Fibroblast of pulmonary artery (primary cell): ENCODE measurements at regions not wholly inside any gene's neighbourhood (a gene's known extent, or its start where the extent isn't known, plus 50 kb on each side); places are given as distances from the start of the nearest gene placed in this dataset.

Source experiments
- DNase-seq: peaks from one replicate; pipeline ENCODE4 v3.0.0-alpha.2; 2010; ENCODE audit warnings: low read depth
- H3K4me3 ChIP-seq: replicated peaks from 2 replicates; pipeline ENCODE4 v1.5.1; 2011; ENCODE audit warnings: low read depth, mild to moderate bottlenecking, control low read depth, low read length, moderate library complexity
- CTCF ChIP-seq: IDR thresholded peaks from 2 replicates; pipeline ENCODE4 v1.5.1; 2011; ENCODE audit warnings: mild to moderate bottlenecking, control low read depth, low read length, inconsistent platforms; ENCODE audit errors: missing control alignments

GRCh38 chr6:54772610-54773009 lies 74.0 kb upstream of the FAM83B start:
- H3K4me3 ChIP-seq = no peak overlapping the region
- TF ChIP-seq CTCF = no peak
- no peak for DNase-seq

- H3K4me3 ChIP-seq = no peak overlapping the region
- TF ChIP-seq CTCF = no peak
- peak; percentile 9 for DNase-seq
Measured at GRCh38 chr6:54775576-54775975, 71.0 kb upstream of the FAM83B start.

DNA sequence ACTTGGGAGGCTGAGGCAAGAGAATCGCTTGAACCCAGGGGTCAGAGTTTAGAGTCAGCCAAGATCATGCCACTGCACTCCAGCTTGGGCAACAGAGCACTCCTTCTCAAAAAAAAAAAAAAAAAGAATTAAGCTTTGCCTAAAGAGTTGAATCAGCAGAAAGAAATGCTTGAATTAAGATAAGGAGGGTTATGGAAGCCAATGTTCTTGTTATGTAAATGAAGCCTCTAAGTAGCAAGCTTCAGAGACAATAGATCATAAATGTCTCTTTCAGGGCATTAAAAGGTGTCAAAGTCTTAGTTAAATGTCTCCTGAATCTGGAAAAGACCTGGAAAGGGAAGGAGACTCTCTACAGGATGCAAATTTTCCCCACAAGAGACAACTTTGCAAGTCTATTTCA lies 69.7 kb upstream of the FAM83B start:
- TF ChIP-seq CTCF = no peak
- DNase-seq = no peak
- H3K4me3 ChIP-seq = no peak overlapping the region

DNA sequence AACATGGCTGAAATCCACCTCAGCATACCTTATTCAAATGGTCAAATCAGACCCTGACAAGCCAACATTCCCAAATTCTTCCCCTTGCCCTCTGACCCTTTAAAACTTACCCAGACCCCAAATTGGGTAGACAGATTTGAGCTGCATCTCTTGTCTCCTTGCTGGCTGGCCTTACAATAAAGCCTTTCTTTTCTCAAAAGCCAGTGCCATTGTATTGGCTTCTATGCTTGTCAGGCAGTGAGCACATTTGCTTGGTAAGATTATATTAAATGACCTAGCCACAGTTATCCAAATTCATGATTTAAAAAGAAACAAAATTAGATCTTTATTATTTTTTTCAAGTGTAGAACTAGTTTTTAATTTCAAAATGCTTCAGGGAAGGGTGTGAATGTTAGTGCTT lies 67.8 kb upstream of the FAM83B start:
- no peak for DNase-seq
- TF ChIP-seq CTCF = no peak
- H3K4me3 ChIP-seq = no peak overlapping the region

- no peak for TF ChIP-seq CTCF
- H3K4me3 ChIP-seq = no peak overlapping the region
- DNase-seq = no peak
Measured at GRCh38 chr6:54784011-54784410, 62.6 kb upstream of the FAM83B start.

GRCh38 chr6:54786154-54786553 lies 60.4 kb upstream of the FAM83B start:
- TF ChIP-seq CTCF = no peak
- no peak for DNase-seq

GRCh38 chr6:54787825-54788224 lies 58.7 kb upstream of the FAM83B start:
- no peak for DNase-seq
- no peak overlapping the region for H3K4me3 ChIP-seq
- TF ChIP-seq CTCF = no peak

More at GRCh38 chr6:54786154-54786553, 60.4 kb upstream of the FAM83B start:
- no peak overlapping the region for H3K4me3 ChIP-seq
